Fibroblast of skin of right biceps (primary cell): ENCODE measurements at regions not wholly inside any gene's neighbourhood (a gene's known extent, or its start where the extent isn't known, plus 50 kb on each side); places are given as distances from the start of the nearest gene placed in this dataset.

ENCODE experiments used
- DNase-seq: peaks from one replicate; pipeline ENCODE4 v3.0.0-alpha.2; 2013

DNA sequence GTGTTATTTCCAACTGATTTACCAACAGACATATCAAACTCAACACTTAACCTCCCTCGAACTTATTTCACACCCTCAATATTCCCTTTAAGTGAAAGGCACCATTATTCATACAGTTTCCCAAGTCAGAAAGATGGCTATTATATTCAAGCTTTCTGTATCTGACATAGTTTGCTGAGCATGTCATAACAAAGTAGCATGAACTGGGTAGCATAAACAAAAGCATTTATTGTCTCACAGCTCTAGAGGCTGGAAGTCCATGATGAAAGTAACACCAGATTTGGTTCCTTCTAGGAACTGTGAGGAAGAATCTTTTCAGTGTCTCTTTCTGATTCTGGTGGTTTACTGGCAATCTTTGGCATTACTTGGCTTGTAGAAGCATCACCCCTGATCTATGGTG is 1388.6 kb downstream of the TECRL start:
- no peak for DNase-seq

DNA sequence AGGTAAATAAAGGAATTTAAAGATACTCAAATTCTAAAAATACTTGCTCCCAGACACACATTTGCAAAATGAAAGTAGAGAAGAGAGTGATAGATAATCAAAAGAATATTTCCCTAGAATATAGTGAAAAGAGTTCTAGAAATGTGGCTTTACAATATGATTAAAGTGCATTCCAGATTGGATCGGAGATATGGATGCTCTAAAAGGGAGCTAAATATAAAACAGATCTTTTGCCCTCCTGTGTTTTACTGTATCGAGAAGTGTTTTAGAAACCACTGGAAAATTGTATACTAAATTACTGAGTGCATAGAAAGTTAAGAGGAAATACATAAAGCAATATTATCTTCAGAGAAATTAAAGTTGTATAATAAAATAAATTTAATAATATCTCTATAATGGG is 1392.0 kb downstream of the TECRL start:
- no peak for DNase-seq

DNA sequence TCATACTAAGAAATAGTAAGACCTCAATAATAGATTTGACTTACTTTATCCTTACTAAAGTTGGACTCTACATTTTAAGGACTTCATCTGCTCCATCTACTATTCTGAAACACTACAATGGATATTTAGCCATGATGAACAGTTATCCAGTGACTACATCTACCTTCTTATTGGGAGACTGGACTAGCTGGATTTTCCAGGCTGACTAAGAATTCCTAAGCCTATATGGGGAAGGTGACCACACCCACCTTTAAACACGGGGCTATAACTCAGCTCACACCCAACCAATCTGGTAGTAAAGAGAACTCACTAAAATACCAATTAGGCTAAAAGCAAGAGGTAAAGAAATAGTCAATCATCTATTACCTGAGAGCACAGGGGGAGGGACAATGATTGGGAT is 1438.4 kb downstream of the TECRL start:
- no peak for DNase-seq

DNA sequence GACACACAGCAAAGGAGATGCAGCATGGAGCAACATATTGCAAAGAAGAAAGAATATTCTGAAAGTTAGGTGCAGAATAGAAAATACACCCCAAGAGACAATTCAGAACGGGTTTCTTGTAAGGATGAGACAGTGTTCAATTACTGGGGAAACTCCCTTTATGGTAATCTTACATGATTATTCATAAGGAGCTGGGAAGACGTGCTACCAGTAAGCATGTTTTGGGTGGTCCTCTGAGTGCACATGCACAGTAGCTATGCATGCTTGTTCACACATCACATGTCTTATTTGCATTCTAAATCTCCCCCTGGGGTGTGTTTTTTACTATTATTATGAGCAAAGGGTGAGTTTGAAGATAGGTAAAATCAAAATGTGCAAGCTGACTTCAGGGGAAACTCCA is 1448.8 kb downstream of the TECRL start:
- DNase-seq, result no peak

- DNase-seq, result no peak
Measured at GRCh38 chr4:62953752-62954151, 1455.5 kb downstream of the TECRL start.

- DNase-seq, result no peak
Measured at GRCh38 chr4:62952366-62952765, 1456.9 kb downstream of the TECRL start.

GRCh38 chr4:62948108-62948507 is 1461.1 kb downstream of the TECRL start:
- DNase-seq, result peak; percentile 2

- no peak for DNase-seq
Measured at GRCh38 chr4:62940229-62940628, 1469.0 kb downstream of the TECRL start.

GRCh38 chr4:62930884-62931283 is 1478.4 kb downstream of the TECRL start:
- DNase-seq, result no peak

DNA sequence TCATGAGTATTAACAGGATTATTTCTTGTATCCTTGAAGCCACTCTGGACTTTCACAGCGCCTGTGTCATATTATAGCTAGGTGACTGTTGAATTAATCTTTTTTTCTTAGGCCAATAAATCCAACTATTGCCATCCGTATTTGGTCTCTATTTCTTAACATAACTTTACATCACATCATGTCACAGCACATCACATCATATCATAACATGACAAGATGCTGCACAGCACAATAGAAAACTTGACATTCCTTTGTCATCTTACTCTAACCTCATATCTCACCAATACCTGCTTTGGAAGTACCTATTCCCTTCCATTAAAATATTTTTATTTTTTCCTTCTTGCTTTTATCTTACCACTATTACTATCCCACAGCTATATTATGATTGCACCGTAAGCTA is 1480.8 kb downstream of the TECRL start:
- no peak for DNase-seq

GRCh38 chr4:62927574-62927973 is 1481.7 kb downstream of the TECRL start:
- DNase-seq, result no peak

DNA sequence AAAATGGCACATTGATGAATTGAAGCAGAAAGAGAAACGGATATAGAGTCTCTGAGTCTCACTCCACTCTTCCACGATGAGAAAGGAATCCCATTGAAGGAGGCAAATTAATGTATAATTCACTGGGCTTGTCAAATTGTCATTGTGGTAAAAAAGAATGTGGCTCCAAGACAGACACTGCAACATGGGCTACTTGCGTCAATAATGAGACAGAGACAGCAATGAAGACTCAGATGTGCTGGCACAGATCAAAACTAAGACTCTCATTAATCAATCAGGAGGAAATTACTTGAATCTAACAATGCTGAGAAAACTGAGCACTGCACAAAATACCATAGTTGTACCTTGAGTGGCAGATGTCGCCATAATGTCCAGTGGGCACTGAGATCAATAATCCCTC is 1485.5 kb downstream of the TECRL start:
- DNase-seq, result no peak

- no peak for DNase-seq
Measured at GRCh38 chr4:62917649-62918048, 1491.6 kb downstream of the TECRL start.

- DNase-seq, result no peak
Measured at GRCh38 chr4:62914758-62915157, 1494.5 kb downstream of the TECRL start.

DNA sequence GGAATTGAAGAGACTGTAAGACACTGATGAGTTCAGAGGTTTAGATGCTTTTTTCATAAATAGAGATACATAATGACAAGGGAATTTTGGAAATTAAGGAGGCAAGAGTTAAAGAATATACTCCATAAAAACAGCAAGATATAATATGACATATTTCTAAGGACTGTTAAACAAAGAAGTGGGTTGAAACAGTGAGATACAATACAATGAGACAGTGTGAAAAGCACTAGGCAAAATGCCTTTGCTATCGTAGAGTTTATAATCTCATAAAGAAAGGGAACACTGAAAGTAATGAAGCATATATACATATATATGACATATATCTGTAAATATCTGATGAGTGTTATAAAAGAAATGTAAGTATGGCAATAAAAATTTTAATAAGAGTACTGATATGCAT is 1496.2 kb downstream of the TECRL start:
- DNase-seq, result no peak

- DNase-seq, result no peak
Measured at GRCh38 chr4:62912531-62912930, 1496.7 kb downstream of the TECRL start.

GRCh38 chr4:62909238-62909637 is 1500.0 kb downstream of the TECRL start:
- DNase-seq, result no peak

- no peak for DNase-seq
Measured at GRCh38 chr4:62901101-62901500, 1508.1 kb downstream of the TECRL start.

GRCh38 chr4:62899646-62900364 is 1509.4 kb downstream of the TECRL start:
- DNase-seq, result peak; percentile 7

DNA sequence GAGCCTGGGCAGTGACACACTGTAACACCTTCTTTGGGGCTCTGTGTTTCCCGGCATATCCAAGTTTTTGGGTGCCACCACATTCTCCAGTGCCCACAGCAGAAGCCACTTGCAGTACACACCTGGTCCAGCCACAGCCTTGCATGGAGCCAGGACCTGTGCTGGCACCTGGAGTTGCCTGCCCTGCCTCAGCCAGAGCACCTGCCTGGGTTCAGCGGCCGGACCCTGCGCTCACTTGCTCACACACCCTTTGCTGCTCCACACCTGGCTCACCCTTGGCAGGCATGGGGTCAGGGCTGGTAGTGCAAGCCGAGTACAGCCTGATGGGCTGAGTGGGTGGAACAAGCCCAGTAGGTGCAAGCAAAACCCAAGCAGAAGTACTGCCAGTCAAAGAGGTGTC is 1511.1 kb downstream of the TECRL start:
- no peak for DNase-seq

DNA sequence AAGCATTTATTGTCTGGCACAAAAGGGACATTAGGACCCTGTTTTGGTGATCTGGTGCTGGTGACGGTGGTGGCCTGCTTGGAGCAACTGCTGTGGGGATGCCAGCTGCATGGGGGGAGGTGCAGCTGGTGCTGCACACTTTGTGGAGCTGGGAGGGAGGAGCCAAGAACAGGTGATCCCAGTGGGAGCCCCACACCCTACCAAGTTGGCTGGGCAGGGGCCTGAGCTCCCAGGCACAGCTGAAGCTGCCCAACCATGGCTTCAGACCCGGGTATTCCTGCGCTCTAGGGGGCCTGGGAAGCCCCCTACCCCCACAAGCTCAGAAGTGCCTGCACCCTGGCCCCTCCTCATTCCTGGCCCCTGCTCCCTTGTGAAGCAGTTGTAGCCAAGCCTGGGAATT is 1512.5 kb downstream of the TECRL start:
- no peak for DNase-seq

- DNase-seq, result peak; percentile 14
Measured at GRCh38 chr4:62881901-62882300, 1527.3 kb downstream of the TECRL start.

GRCh38 chr4:62881210-62881609 is 1528.0 kb downstream of the TECRL start:
- no peak for DNase-seq

DNA sequence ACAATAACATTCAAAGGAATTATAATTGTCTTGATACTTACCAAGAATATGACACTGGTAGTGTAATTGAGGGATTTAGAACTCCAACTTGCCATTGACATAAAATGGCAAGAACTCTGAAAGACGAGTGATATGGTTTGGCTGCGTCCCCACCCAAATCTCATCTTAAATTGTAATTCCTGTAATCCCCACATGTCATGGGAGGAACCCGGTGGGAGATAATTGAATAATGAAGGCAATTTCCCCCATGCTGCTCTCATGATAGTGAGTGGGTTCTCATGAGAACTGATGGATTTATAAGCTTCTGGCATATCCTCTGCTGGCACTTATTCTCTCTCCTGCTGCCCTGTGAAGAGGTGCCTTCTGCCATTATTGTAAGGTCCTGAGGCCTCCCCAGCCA is 1536.4 kb downstream of the TECRL start:
- DNase-seq, result no peak

DNA sequence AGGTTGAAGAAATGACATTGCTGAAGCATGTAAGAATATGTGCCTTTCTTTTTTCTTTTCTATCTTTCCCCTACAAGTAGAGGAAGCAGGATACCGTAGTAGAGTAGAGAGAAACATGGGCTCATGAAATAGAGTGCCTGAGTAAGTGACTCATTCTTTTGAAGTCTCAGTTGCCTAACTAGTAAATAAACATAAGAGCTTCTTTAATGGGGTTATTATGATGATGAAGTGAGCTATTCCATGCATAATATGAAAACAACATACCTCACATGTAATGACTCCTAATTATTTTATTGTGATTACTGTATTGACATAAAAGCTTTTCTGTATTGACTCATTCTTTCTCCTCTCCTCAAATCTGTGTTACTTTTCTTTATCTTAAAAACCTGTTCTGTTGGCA is 1538.2 kb downstream of the TECRL start:
- DNase-seq, result no peak

- DNase-seq, result no peak
Measured at GRCh38 chr4:62870451-62870850, 1538.8 kb downstream of the TECRL start.
